SU-DHL-6 (cell line): ENCODE measurements at regions not wholly inside any gene's neighbourhood (a gene's known extent, or its start where the extent isn't known, plus 50 kb on each side); places are given as distances from the start of the nearest gene placed in this dataset.

Experiments used
- EZH2phosphoT487 ChIP-seq: fragments of 200-600 bp; sonication (generic), shearing (Covaris generic); conservative IDR thresholded peaks from 2 replicates; pipeline ENCODE4 v1.6.1; 2018; ENCODE audit warnings: mild to moderate bottlenecking, antibody characterized with exemption, low read length, moderate library complexity, mixed read lengths
- TF ChIP-seq, protein P1 (sequence below): fragments of 200-600 bp; sonication (generic); IDR thresholded peaks from one replicate; pipeline ENCODE4 v1.5.1; 2017; ENCODE audit warnings: antibody characterized with exemption, mild to moderate bottlenecking, low read length, moderate library complexity; ENCODE audit not compliant: insufficient read depth, poor library complexity, severe bottlenecking

DNA sequence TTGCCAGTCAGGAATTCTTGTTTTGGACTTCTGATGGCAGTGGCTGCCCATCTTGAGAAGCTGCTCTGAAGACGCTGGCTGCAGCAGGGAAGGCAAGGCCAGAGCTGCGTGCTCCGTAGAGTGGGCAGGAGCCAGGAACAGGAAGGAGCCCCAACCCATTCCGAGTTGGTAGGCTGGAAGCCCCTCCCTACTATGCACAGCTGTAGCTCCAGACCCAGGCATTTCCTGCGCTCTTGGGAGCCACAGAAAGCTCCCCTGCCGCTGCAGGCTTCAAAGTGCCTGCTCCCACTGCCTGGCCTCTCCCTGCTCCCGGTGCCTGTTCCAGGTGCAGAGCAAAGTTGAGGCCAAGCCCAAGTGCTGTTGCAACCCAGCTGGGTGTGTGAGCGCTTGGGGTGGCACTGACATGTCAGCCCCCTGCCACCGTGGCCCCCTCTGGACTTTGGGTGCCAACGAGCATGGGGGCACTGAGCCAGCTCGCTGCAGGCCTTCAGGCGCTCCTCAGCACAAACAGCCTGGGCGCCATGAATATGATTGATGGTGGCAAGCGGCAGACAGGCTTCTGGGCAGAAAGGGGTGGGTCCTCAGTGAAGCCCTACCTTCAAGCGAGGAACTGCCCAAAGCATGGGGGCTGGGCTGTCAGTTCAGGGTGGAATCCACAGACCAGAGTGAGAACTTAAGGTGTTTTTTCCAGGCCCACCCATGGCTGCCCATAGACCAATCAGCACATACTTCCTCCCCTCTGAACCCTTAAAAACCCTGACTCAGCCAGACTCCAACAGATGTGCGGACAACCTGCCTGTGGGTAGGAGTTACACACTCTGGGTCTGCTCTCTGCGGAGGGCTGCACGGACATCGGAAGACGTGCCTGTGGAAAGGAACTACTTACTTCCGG, 677.2 kb upstream of the INTU start:
- TF ChIP-seq, protein P1, sequence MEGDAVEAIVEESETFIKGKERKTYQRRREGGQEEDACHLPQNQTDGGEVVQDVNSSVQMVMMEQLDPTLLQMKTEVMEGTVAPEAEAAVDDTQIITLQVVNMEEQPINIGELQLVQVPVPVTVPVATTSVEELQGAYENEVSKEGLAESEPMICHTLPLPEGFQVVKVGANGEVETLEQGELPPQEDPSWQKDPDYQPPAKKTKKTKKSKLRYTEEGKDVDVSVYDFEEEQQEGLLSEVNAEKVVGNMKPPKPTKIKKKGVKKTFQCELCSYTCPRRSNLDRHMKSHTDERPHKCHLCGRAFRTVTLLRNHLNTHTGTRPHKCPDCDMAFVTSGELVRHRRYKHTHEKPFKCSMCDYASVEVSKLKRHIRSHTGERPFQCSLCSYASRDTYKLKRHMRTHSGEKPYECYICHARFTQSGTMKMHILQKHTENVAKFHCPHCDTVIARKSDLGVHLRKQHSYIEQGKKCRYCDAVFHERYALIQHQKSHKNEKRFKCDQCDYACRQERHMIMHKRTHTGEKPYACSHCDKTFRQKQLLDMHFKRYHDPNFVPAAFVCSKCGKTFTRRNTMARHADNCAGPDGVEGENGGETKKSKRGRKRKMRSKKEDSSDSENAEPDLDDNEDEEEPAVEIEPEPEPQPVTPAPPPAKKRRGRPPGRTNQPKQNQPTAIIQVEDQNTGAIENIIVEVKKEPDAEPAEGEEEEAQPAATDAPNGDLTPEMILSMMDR, result no peak
- no peak for TF ChIP-seq EZH2phosphoT487
